HS-5 (cell line): ENCODE measurements at regions not wholly inside any gene's neighbourhood (a gene's known extent, or its start where the extent isn't known, plus 50 kb on each side); places are given as distances from the start of the nearest gene placed in this dataset.

Source experiments
- DNase-seq: peaks from one replicate; pipeline ENCODE4 v3.0.0-alpha.2; 2012; ENCODE audit warnings: low read depth

DNA sequence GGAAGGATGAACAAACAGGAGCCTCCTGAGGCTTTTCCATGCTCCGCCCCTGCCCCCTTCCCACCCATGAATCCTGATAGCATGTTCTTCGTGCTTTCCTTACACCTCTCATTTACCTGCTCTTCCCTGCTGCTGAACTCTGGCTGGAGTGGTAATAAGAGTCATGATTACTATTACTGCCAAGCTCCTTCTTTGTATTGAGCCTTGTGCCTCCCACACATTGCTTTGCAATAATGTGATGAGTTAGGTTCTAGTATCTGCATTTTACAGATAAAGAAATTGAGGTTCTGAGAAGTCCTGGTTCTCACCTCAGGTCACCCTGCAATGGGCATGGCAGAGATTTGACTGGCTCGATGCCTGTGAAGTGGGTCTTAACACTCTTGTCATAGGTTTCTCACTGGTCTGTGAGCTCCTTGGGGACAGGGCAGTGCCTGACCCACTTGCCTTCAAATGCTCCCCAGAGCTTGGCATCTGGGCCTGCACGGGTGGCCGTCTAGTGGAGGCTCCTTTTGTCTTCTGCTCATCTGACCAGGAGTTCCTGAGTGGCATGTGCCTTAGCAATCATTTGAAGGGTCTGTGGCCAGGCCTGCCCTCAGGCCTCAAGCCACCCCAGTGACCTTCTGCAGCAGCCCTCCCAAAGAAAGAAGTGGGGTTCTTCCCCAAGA lies 309.2 kb upstream of the ZMIZ1 start:
- DNase-seq = no peak

DNA sequence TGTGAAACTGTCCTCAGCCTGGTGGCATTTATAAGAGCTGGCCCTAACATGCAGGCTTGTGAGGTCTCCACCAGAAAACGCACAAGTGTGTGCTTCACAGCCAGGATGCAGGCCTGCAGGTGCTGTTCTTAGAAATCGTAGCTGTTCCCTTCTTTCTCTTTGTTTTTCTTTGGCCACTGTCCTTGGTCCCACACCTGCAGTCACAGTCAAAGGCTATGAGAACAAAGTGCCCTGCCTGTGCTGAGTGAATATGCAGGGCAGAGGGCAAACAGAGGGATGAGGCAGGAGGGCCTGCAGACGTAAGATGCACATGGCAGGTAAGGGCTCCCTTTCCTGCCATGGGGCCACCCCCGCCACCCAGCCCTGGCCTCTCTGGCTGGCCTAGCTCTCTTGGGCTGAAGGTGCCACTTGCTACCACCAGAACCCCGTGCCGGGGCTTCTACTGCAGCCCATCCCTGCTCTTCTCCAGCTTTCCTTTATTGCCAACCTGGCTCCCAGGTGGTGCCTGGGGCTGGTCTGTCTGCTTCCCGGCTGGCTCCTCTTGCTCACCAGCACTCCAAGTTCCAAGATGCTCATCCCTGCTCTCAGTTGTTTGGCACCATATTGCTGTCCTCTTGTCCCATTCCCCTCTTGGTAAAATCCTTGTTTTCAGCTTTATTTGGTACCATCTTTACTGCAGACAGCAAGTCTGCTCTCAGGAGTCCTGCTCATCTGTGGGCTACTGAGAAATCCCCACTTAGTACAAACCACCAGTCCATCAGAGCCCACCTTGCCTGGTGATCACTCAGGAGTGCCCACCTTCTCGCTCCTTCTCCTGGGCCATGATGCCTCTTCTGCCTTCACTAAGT lies 308.1 kb upstream of the ZMIZ1 start:
- DNase-seq = no peak

DNA sequence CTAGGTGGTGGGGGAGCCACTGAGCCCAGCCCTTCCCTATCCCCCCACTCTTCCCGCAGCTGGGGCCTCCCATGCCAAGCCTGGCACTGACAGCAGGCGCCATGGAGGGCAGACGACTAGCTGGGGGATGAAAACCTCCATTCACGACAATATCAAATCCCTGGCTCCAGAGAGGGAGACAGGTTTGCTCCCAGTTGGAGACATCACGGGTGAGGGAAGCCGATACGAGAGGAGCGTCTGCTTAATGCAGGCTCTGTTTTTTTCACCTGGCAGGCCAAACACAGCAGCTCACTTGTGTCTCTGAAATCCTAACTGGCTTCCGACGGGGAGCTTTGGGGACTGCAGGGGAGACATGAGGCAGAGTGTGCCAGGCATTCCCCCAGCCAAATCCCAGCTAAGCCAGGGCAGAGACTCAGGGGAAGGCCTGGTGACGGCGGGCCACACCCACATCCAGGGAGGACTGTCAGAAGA lies 307.4 kb upstream of the ZMIZ1 start:
- no peak for DNase-seq

DNA sequence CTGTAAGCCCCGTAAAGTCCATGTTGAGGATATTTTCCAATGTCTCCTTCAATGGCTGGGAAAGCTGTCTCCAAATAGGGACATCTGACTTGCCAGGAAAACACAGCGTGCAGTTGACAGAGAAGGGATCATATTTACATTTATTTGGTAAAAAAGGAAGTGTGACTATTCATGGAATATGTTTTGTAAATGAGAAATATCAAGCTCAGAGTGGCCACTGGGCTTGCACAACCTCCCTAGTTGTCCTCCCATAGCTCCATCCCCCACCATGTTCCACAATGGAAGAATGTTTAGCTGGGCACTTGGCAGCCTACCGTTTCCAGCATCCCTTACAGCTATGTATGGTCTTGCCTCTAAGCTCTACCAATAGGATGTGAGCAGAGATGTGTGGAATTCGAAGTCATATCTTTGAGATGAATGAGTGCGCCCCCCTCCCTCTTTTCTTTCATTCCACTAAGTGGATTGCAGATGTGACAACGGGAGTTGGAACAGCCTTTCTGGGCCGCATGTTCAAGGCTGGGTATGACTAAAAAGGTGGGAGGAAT lies 306.6 kb upstream of the ZMIZ1 start:
- DNase-seq = no peak

DNA sequence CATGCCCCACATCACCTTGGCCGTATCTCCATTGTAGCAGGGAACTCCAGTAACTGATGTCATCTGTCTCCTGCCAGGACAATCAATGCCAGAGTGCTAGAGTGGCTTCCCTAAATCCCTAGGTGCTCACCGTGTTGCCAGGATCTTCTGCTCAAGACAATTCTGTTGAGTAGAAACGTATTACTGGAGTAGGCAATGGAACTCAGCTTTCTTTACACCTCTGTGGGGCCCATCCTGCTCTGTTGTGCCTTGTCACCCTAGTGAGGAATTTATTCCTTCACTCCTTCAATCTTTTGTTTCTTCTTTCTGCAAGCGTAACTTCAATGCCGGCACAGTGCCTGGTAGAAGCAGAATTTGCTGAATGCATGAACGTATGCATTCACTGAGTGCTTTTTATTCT lies 305.5 kb upstream of the ZMIZ1 start:
- DNase-seq = no peak

DNA sequence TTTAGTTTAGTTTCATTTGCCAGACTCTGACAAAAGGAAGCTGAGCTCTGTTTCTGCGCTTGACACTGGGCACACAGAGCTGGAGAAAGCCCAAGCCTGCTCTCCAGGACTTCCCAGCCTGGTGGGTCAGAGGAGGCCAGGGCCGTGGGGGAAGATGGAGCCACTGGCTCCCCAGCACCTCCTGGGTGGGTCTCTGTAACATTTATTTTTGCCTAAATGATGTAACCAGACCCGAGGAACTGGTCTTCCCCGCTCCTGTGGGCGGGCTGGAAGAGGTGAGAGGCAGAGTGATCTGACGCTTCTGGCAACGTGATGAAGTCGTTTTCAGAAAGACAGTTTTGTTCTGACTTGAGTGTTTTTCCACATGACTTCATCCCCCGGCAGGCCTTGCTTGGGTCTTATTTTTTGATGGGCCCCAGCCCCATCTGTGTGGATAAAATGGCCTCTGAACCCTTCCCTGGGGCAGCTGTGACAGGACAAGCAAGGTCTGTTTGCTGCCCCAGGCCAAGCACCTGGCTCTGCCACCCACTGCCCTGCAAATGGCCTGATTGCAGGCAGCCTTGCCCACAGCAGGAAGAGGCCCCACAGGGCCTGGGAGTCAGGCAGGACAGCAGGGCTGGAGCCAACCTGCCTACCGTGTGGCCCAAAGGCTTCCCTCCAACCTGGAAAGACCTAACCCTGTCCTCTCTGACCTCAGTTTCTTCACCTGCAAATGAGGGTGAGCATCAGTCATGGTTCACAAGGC lies 304.9 kb upstream of the ZMIZ1 start:
- no peak for DNase-seq

- DNase-seq = no peak
Measured at GRCh38 chr10:78764436-78764835, 304.3 kb upstream of the ZMIZ1 start.

DNA sequence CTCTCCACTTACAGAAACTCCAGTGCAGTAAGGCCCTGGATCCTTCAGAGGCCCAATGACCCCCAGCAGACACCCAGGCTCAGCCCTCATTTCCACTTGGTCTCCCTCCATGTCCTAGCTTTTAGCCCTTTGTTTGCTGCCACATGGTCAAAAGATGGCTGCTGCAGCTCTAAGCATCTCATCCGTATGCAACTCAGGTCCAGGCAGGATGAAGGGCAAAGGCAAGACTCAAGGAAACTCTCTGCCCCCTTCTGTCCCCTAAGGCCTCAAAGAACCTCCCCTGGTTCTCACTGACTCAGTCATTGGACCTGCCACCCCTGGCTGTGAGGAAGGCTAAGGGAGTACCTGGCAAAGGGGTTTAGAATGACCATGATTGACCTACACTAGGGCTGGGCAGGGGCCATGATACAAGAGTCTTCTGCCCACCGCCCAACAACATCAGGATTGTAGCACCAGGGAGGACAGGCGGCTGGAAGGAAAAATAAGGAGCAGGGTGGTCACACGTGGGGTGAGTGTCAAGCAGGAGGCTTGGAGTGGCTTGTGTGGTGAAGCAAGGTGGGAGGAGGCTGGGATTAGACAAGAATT lies 303.8 kb upstream of the ZMIZ1 start:
- DNase-seq = no peak

DNA sequence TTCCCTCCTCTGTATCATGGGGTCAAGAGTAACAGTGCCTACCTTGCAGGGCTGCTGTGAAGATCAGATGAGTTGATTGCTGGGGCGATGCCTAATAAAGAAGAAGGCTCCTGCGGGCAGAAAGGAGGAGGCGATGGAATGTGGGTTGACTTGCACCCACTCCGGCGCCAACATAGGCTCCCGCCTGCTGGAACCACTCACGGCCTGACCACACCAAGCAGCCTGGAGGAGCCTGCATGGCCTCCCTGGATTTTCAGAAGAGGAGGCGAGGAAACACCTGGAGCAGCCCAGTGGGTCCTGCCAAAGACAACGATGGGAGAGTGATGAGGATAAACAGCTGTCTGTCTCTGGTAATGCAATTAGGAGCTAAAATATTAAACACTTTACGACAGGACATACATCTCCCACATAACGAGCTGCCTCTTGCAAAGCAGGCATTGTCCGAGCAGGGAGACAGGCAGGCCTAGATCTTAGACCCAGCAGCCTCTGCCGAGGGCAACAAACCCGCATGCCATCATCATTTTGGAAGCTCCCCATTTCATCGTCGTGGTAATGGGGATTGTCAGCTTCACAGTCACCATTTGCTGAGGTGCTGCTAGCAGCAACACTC lies 302.9 kb upstream of the ZMIZ1 start:
- no peak for DNase-seq

- DNase-seq = no peak
Measured at GRCh38 chr10:78766603-78767002, 302.2 kb upstream of the ZMIZ1 start.

DNA sequence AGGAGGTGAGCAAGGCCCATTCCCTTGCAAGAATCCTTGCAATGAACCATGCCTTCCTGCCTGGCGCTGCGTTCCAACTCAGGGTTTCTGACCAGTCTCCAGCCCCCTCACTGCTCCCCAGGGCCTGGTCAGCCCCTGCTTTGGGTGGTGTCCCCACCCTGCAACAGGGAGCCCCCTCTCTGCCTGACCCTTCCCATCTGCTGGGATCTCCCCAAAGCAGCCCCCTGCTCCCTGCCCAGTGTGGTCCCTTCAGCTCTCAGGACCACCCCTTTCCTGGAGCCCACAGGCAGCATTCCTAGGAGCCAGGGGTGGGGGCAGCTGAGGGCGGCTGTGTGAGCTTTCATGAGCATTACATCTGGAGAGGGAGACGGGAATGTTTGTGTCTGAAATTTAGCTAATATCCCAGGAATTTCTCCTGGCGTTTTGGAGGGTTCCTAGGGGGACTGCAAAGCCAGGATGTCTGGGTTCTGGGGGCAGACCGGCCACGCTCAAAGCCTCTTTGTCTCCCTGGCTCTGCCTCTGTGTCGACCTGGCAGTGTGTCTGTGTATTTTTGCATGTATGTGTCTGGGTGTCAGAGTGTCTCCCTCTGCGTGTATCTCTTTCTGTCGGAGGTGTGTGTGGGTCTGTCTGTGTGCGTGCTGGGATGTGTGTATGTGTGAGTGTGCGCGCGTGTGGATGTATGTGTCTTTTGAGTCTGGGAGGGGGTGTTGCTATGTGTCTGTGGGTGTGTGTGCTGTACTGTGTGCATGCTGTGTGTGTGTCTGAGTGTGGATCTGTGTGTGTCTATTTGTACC lies 300.5 kb upstream of the ZMIZ1 start:
- no peak for DNase-seq

DNA sequence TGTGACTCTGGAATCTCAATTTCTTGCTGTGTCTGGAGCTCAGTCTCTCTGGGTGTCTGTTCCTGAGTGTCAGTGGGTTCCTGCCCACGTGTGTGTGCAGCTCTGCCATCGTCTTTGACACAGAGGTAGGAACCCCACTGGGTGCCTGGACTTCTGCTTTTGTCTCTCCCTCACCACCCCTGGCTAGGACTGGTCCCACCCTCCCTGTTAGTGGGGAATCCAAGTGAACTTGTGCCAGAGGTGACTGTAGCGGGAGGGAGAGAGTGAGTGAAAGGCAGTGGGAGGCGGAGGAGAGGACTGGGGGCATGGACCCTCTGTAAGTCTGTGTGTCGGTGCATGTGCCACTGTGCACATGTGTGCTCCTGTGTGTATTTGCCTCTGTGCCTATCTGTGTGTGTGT lies 299.9 kb upstream of the ZMIZ1 start:
- no peak for DNase-seq

DNA sequence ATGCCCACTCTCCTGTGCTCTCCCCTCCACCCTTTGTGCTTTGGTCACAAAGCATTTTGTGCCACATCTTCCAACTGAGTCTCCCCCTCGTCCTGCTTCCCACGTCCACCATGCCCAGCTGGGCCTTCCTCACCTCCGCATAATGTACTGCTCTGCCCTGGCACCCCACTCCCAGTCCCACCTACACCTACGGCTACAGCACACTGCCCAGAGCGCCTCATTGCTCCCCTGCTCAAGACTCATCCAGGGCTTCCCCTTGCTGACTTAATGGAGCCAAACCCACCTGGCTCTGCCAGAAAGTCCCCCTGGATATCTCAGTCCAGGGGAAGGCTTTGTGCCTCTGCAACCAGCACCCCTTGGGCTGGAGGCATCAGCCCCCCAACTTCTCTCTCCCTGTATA lies 299.2 kb upstream of the ZMIZ1 start:
- no peak for DNase-seq

GRCh38 chr10:78770167-78771090 lies 298.3 kb upstream of the ZMIZ1 start:
- DNase-seq = no peak

GRCh38 chr10:78771260-78771659 lies 297.5 kb upstream of the ZMIZ1 start:
- DNase-seq = no peak

DNA sequence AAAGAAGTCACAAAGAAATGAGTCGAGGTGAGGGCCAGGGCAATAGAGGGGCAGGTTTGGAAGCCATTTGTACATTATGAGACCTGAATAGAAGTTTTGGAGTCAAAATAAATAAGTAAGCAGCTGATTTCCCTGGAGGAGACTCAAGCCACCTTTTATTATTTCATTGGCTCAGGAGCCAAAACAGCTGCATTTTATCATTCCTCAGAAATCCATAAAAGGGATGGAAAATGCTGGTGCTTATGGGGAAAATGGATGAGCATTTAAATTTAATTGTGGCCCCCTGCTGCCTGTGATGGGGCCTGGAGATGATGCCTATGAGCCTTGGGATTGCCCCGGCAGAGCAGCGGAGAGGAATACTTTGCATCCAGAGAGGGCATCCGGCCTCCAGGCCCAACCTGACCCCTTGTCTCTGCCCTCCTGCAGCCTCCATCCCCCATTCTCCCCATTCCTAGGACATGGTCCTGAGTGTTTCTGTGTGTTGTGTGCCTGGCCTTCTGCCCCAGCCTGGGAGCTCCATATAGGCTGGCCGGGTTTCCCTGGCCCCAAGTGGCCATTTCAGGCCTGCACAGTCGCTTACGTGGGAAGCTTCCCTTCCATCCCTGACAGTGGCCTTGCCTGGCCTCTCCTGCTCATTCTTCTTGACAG lies 296.8 kb upstream of the ZMIZ1 start:
- no peak for DNase-seq

DNA sequence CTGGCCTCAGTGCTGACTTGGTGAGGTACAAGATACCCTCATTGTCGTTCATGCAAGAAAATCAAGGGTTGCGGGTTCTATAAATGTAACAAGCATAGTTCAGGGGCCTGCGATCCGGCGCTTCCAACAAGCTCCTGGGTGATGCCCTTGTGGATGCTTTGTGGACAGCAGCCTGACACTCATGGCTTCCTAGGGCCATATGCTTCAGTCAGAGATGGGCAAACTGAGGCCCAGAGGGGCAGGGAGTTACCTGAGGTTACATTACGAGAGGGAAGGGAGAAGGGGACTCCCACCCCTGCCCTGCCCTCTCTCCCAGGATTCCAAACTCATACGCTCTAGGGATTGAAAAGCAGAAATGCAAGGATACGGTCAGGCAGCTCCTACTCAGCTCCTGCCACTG lies 296.3 kb upstream of the ZMIZ1 start:
- DNase-seq = no peak

DNA sequence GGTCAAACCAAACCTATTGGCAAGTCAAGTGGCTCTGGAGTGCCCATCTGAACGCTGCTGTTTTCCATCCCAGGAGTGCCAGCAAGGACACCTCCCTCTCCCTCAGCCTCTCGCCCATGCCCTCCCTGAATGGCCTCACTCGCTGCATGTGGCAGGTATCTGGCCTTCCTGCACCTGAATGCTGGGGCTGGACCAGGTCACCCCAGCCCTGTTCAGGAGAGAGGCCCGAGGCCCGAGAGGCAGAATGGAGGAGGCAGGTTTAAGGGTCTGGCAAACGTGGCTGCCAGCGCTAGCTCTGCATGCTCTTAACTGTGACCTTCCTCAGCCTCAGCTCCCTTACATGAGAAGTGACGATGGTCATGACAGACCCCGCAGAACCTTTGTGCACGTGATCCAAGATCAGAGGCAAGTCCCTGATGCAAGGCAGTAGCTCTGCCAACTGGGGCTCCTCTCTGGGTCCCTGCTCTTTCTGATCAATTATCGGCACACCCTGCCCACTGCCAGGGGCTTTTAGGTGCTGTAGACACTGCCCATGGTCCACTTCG lies 295.7 kb upstream of the ZMIZ1 start:
- no peak for DNase-seq

DNA sequence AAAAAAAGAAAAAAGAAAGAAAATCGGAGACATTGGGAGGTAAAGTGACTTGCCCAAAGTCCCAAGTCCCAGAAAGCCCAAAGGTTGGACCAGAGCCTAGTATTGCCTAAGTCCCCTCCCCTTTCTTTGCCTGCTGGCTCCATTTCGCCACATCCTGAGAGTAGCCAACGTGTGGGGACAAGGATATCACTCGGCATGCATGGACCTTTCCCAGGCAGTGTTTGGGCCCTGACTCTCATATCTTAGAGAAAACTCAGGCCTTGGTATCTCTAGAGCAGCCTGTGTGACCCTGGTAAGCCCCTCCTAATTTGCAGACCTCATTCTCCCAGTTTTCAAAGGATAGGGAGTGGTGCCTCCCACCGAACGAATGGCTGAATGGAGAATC lies 294.2 kb upstream of the ZMIZ1 start:
- DNase-seq = no peak
